Ovary (tissue), 3 donors: ENCODE measurements at regions not wholly inside any gene's neighbourhood (a gene's known extent, or its start where the extent isn't known, plus 50 kb on each side); places are given as distances from the start of the nearest gene placed in this dataset.

ENCODE experiments used
- CTCF ChIP-seq, 3 donors: fragments of 450-650 bp in 2 of 3; fragments of 200-600 bp in 1 of 3; IDR thresholded peaks; one replicate each; pipeline versions ENCODE4 v1.5.1 to v1.8.0; 2016 to 2022; ENCODE audit warnings: antibody characterized with exemption in 3 of 3, mild to moderate bottlenecking in 1 of 3
- EP300 ChIP-seq: sonication (generic); formaldehyde crosslinking; IDR thresholded peaks from one replicate; pipeline ENCODE4 v1.6.1; 2017; ENCODE audit warnings: antibody characterized with exemption
- donor health status: DM: no; HTN: no; CAD: no.

GRCh38 chr5:176740131-176740701 lies 70.1 kb upstream of the UNC5A start:
- TF ChIP-seq EP300 (no peak), CTCF (IDR thresholded peaks at IDR 0.05) (no peak)
